ENCODE measurements at regions not wholly inside any gene's neighbourhood (a gene's known extent, or its start where the extent isn't known, plus 50 kb on each side); places are given as distances from the start of the nearest gene placed in this dataset.

DNA sequence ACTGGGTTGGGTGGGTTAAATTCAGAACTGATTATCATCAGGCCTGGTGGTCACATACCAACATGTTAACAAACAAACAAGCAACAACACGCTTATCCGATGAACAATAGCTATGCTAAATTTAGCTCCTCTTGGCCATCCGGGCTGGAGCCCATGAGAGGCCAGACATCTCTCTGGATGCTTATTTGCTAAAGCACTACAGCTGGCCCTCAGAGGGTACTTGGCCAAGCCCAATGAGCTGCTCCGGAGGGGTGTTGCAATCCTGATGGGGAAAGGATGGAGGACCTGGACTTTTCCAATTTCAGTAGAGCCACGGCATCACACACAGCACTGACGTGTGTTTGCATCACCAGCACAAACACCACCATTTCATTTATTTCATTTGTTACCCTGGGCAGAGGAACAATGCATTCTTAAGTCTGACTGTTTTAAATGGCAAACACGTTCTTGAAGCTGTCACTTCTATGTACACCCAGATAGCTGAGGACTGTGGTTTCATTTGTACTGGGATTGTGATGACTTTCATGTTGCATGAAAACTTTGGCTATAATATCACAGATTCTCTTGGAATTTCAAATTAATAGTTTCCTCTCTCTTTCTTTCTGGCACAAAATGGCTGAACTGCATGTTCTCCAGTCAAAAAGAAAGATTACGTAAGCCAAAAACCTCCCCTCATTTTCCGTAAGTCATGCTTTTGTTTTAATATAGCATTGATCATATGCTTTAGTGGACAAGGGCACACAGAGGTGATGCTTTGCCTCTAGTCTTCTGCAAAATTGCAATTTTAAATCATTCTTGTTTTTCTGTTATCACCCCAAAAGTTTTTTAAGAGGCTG is 359.8 kb upstream of the KAZN start:
- ATAC-seq = no peak
- Histone ChIP-seq H3K4me1 (ENCODE audit: insufficient read depth, low read length) (0 out of 2 replicates have a peak, but pooled peaks cover 6% of the 10 kb centered on the region), H3K9me3 (ENCODE audit: low read length) (no peaks in the 10 kb centered on the region), H3K9ac (ENCODE audit: insufficient read depth, low read depth, low read length) (no peak overlapping the region), H3K4me3 (replicated peaks in 1 of 3; ENCODE audit: insufficient read depth in 1 of 3, low read depth in 2 of 3, low read length in 3 of 3) (no peak overlapping the region), H3K36me3 (replicated peaks in 1 of 2; ENCODE audit: control insufficient read depth in 1 of 2, insufficient read depth in 2 of 2, low read length in 2 of 2) (no peaks in the 10 kb centered on the region), H3K4me2 (ENCODE audit: low read depth, low read length) (no peak overlapping the region), H3K27me3 (ENCODE audit: control insufficient read depth in 1 of 2, insufficient read depth in 2 of 2, low read length in 2 of 2) (no peaks in the 10 kb centered on the region), H2AFZ (ENCODE audit: low read length) (no peak overlapping the region), H3K79me2 (ENCODE audit: insufficient read depth, low read length) (no peaks in the 10 kb centered on the region), H4K20me1 (ENCODE audit: insufficient read depth, low read length) (no peaks in the 10 kb centered on the region), H3K27ac (ENCODE audit: extremely low read length, insufficient read depth, low read length) (no peak overlapping the region)
- BruUV-seq (replicated peaks) = no TSS peak
- no peak for DNase-seq (ENCODE audit: low spot score)
- 53% methylated on average over 9 of the region's 9 CpGs for WGBS (ENCODE audit: low lambda C conversion rate)
- POLR2A ChIA-PET = no interaction called here
- no peak for FAIRE-seq
- intact Hi-C loops (cut with micrococcal nuclease; ENCODE audit: unreplicated experiment) = no loop called here
- in situ Hi-C loops (cut with HindIII; ENCODE audit: extremely low pct_ligation_motif_present, low pct_unique_long_range_greater_than_20kb) = no loop called here
- CTCF ChIA-PET (ENCODE audit: low intra/inter-chr PET ratio, low total read pairs) = no interaction called here
- no peak for TF ChIP-seq NBN (conservative IDR thresholded peaks at IDR 0.05)
- TF ChIP-seq KDM4B (CRISPR knock-in tag; IDR thresholded peaks at IDR 0.05) = no peak
- no peak for TF ChIP-seq ZNF83 (CRISPR knock-in tag; IDR thresholded peaks at IDR 0.05; ENCODE audit: borderline replicate concordance)
- no peak for TF ChIP-seq ZNF343 (CRISPR knock-in tag; IDR thresholded peaks at IDR 0.05)
- TF ChIP-seq, protein P1, sequence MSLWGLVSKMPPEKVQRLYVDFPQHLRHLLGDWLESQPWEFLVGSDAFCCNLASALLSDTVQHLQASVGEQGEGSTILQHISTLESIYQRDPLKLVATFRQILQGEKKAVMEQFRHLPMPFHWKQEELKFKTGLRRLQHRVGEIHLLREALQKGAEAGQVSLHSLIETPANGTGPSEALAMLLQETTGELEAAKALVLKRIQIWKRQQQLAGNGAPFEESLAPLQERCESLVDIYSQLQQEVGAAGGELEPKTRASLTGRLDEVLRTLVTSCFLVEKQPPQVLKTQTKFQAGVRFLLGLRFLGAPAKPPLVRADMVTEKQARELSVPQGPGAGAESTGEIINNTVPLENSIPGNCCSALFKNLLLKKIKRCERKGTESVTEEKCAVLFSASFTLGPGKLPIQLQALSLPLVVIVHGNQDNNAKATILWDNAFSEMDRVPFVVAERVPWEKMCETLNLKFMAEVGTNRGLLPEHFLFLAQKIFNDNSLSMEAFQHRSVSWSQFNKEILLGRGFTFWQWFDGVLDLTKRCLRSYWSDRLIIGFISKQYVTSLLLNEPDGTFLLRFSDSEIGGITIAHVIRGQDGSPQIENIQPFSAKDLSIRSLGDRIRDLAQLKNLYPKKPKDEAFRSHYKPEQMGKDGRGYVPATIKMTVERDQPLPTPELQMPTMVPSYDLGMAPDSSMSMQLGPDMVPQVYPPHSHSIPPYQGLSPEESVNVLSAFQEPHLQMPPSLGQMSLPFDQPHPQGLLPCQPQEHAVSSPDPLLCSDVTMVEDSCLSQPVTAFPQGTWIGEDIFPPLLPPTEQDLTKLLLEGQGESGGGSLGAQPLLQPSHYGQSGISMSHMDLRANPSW (CRISPR knock-in tag; IDR thresholded peaks at IDR 0.05; ENCODE audit: borderline replicate concordance) = no peak
- no peak for TF ChIP-seq RBM39 (IDR thresholded peaks at IDR 0.05; ENCODE audit: low read depth, low read length, poor library complexity, severe bottlenecking)
- TF ChIP-seq RBFOX2 (IDR thresholded peaks at IDR 0.05; ENCODE audit: low read depth, low read length) = no peak
- TF ChIP-seq JUNB (CRISPR knock-in tag; IDR thresholded peaks at IDR 0.05; ENCODE audit: borderline replicate concordance) = no peak
- TF ChIP-seq ZSCAN12 (CRISPR knock-in tag; IDR thresholded peaks at IDR 0.05) = no peak
- TF ChIP-seq, protein P2, sequence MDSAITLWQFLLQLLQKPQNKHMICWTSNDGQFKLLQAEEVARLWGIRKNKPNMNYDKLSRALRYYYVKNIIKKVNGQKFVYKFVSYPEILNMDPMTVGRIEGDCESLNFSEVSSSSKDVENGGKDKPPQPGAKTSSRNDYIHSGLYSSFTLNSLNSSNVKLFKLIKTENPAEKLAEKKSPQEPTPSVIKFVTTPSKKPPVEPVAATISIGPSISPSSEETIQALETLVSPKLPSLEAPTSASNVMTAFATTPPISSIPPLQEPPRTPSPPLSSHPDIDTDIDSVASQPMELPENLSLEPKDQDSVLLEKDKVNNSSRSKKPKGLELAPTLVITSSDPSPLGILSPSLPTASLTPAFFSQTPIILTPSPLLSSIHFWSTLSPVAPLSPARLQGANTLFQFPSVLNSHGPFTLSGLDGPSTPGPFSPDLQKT (CRISPR knock-in tag; IDR thresholded peaks at IDR 0.05; ENCODE audit: borderline replicate concordance) = no peak
- TF ChIP-seq ZFP91 (CRISPR knock-in tag; IDR thresholded peaks at IDR 0.05; ENCODE audit: borderline replicate concordance) = no peak
- TF ChIP-seq SOX13 (IDR thresholded peaks at IDR 0.05) = no peak
- TF ChIP-seq SOX13 (CRISPR knock-in tag; conservative IDR thresholded peaks at IDR 0.05 in 1 of 2, IDR thresholded peaks at IDR 0.05 in 1 of 2) = no peak
- TF ChIP-seq, protein P3, sequence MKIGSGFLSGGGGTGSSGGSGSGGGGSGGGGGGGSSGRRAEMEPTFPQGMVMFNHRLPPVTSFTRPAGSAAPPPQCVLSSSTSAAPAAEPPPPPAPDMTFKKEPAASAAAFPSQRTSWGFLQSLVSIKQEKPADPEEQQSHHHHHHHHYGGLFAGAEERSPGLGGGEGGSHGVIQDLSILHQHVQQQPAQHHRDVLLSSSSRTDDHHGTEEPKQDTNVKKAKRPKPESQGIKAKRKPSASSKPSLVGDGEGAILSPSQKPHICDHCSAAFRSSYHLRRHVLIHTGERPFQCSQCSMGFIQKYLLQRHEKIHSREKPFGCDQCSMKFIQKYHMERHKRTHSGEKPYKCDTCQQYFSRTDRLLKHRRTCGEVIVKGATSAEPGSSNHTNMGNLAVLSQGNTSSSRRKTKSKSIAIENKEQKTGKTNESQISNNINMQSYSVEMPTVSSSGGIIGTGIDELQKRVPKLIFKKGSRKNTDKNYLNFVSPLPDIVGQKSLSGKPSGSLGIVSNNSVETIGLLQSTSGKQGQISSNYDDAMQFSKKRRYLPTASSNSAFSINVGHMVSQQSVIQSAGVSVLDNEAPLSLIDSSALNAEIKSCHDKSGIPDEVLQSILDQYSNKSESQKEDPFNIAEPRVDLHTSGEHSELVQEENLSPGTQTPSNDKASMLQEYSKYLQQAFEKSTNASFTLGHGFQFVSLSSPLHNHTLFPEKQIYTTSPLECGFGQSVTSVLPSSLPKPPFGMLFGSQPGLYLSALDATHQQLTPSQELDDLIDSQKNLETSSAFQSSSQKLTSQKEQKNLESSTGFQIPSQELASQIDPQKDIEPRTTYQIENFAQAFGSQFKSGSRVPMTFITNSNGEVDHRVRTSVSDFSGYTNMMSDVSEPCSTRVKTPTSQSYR (CRISPR knock-in tag; IDR thresholded peaks at IDR 0.05; ENCODE audit: borderline replicate concordance) = no peak
